ENCODE measurements at regions not wholly inside any gene's neighbourhood (a gene's known extent, or its start where the extent isn't known, plus 50 kb on each side); places are given as distances from the start of the nearest gene placed in this dataset.

- Mint-ChIP-seq H3K4me3 (no peak overlapping the region), H3K4me1 (peaks cover 0 to 5% (median 0%) of the 10 kb centered on the region in 4 donors), H3K36me3 (peaks cover 5% of the 10 kb centered on the region), H3K27ac (no peak overlapping the region), H3K9me3 (peaks cover 2 to 24% (median 7%) of the 10 kb centered on the region in 7 donors), H3K27me3 (peaks cover 11% of the 10 kb centered on the region)
- ATAC-seq (ENCODE audit: low read depth in 2 of 2) (no peak), DNase-seq (no peak)
- H3K27me3 ChIP-seq (ENCODE audit: control insufficient read depth, insufficient read depth, low read length) = no peaks in the 10 kb centered on the region
- no peak overlapping the region for H3K4me3 ChIP-seq (ENCODE audit: low read depth, low read length)
- H3K27ac ChIP-seq (ENCODE audit: insufficient read depth, low read length, poor library complexity, severe bottlenecking) = no peak overlapping the region
- no peaks in the 10 kb centered on the region for H3K36me3 ChIP-seq (ENCODE audit: control insufficient read depth, insufficient read depth, low read length)
- H3K4me1 ChIP-seq (ENCODE audit: control insufficient read depth, insufficient read depth, low read length, poor library complexity, severe bottlenecking) = no peaks in the 10 kb centered on the region
- H3K9me3 ChIP-seq (ENCODE audit: control insufficient read depth in 2 of 2, low read length in 2 of 2) = peaks cover 11 to 15% of the 10 kb centered on the region in 2 experiments
Observed at GRCh38 chr6:156616495-156616894, 160.7 kb upstream of the ARID1B start.

- Mint-ChIP-seq H3K4me3 (no peak overlapping the region), H3K9me3 (peaks cover 2 to 29% (median 12%) of the 10 kb centered on the region in 7 donors), H3K27me3 (peaks cover 6% of the 10 kb centered on the region), H3K36me3 (peaks cover 5% of the 10 kb centered on the region), H3K27ac (no peak overlapping the region), H3K4me1 (peaks cover 0 to 5% (median 0%) of the 10 kb centered on the region in 4 donors)
- no peak overlapping the region for H3K4me3 ChIP-seq (ENCODE audit: low read depth, low read length)
- H3K4me1 ChIP-seq (ENCODE audit: control insufficient read depth, insufficient read depth, low read length, poor library complexity, severe bottlenecking) = no peaks in the 10 kb centered on the region
- no peak for ATAC-seq (ENCODE audit: low read depth in 2 of 2)
- no peaks in the 10 kb centered on the region for H3K27me3 ChIP-seq (ENCODE audit: control insufficient read depth, insufficient read depth, low read length)
- DNase-seq = no peak
- no peaks in the 10 kb centered on the region for H3K36me3 ChIP-seq (ENCODE audit: control insufficient read depth, insufficient read depth, low read length)
- H3K27ac ChIP-seq (ENCODE audit: insufficient read depth, low read length, poor library complexity, severe bottlenecking) = no peak overlapping the region
- peaks cover 15 to 17% of the 10 kb centered on the region in 2 experiments for H3K9me3 ChIP-seq (ENCODE audit: control insufficient read depth in 2 of 2, low read length in 2 of 2)
Observed at GRCh38 chr6:156613996-156614395, 163.2 kb upstream of the ARID1B start.

GRCh38 chr6:156612361-156612760 is 164.8 kb upstream of the ARID1B start:
- peaks cover 6% of the 10 kb centered on the region for H3K27me3 Mint-ChIP-seq

GRCh38 chr6:156602066-156602385 is 175.2 kb upstream of the ARID1B start:
- H3K27me3 ChIP-seq (ENCODE audit: control insufficient read depth, insufficient read depth, low read length) = peaks cover 4% of the 10 kb centered on the region
- no peak overlapping the region for H3K27ac ChIP-seq (ENCODE audit: insufficient read depth, low read length, poor library complexity, severe bottlenecking)
- DNase-seq (no peak), ATAC-seq (ENCODE audit: low read depth in 2 of 2) (no peak)
- H3K4me3 ChIP-seq (ENCODE audit: low read depth, low read length) = no peak overlapping the region
- Mint-ChIP-seq H3K9me3 (peaks cover 0 to 11% (median 0%) of the 10 kb centered on the region in 7 donors), H3K4me1 (peaks cover 0 to 2% (median 0%) of the 10 kb centered on the region in 4 donors), H3K36me3 (peaks cover 3% of the 10 kb centered on the region), H3K4me3 (no peak overlapping the region), H3K27me3 (peaks cover 4% of the 10 kb centered on the region), H3K27ac (no peak overlapping the region)
- H3K9me3 ChIP-seq (ENCODE audit: control insufficient read depth in 2 of 2, low read length in 2 of 2) = no peaks in the 10 kb centered on the region
- H3K4me1 ChIP-seq (ENCODE audit: control insufficient read depth, insufficient read depth, low read length, poor library complexity, severe bottlenecking) = no peaks in the 10 kb centered on the region
- no peaks in the 10 kb centered on the region for H3K36me3 ChIP-seq (ENCODE audit: control insufficient read depth, insufficient read depth, low read length)

More at GRCh38 chr6:156612361-156612760, 164.8 kb upstream of the ARID1B start:
- Mint-ChIP-seq H3K27ac (no peak overlapping the region), H3K4me3 (no peak overlapping the region), H3K4me1 (peaks cover 0 to 5% (median 0%) of the 10 kb centered on the region in 4 donors), H3K36me3 (peaks cover 5% of the 10 kb centered on the region), H3K9me3 (peaks cover 2 to 36% (median 12%) of the 10 kb centered on the region in 7 donors)
- H3K4me1 ChIP-seq (ENCODE audit: control insufficient read depth, insufficient read depth, low read length, poor library complexity, severe bottlenecking) = no peaks in the 10 kb centered on the region
- DNase-seq (no peak), ATAC-seq (ENCODE audit: low read depth in 2 of 2) (no peak)
- no peak overlapping the region for H3K27ac ChIP-seq (ENCODE audit: insufficient read depth, low read length, poor library complexity, severe bottlenecking)
- H3K9me3 ChIP-seq (ENCODE audit: control insufficient read depth in 2 of 2, low read length in 2 of 2) = peaks cover 15 to 17% of the 10 kb centered on the region in 2 experiments
- no peaks in the 10 kb centered on the region for H3K36me3 ChIP-seq (ENCODE audit: control insufficient read depth, insufficient read depth, low read length)
- H3K4me3 ChIP-seq (ENCODE audit: low read depth, low read length) = no peak overlapping the region
- no peaks in the 10 kb centered on the region for H3K27me3 ChIP-seq (ENCODE audit: control insufficient read depth, insufficient read depth, low read length)

GRCh38 chr6:156601152-156602065 is 175.8 kb upstream of the ARID1B start:
- no peak for ATAC-seq (ENCODE audit: low read depth in 2 of 2)
- H3K36me3 Mint-ChIP-seq = peaks cover 3% of the 10 kb centered on the region

GRCh38 chr6:156600678-156601077 is 176.5 kb upstream of the ARID1B start:
- H3K9me3 Mint-ChIP-seq = peaks cover 0 to 11% (median 0%) of the 10 kb centered on the region in 7 donors
- DNase-seq (no peak), ATAC-seq (ENCODE audit: low read depth in 2 of 2) (no peak)
- H3K4me1 Mint-ChIP-seq = peaks cover 0 to 2% (median 0%) of the 10 kb centered on the region in 4 donors
- peaks cover 4% of the 10 kb centered on the region for H3K27me3 ChIP-seq (ENCODE audit: control insufficient read depth, insufficient read depth, low read length)
- H3K27ac ChIP-seq (ENCODE audit: insufficient read depth, low read length, poor library complexity, severe bottlenecking) = no peak overlapping the region
- H3K27ac Mint-ChIP-seq = no peak overlapping the region
- no peak overlapping the region for H3K4me3 Mint-ChIP-seq
- H3K4me3 ChIP-seq (ENCODE audit: low read depth, low read length) = no peak overlapping the region
- no peaks in the 10 kb centered on the region for H3K9me3 ChIP-seq (ENCODE audit: control insufficient read depth in 2 of 2, low read length in 2 of 2)
- no peaks in the 10 kb centered on the region for H3K36me3 ChIP-seq (ENCODE audit: control insufficient read depth, insufficient read depth, low read length)
- no peaks in the 10 kb centered on the region for H3K36me3 Mint-ChIP-seq
- H3K4me1 ChIP-seq (ENCODE audit: control insufficient read depth, insufficient read depth, low read length, poor library complexity, severe bottlenecking) = no peaks in the 10 kb centered on the region
- H3K27me3 Mint-ChIP-seq = peaks cover 4% of the 10 kb centered on the region

More at GRCh38 chr6:156601152-156602065, 175.8 kb upstream of the ARID1B start:
- Histone ChIP-seq H3K27me3 (ENCODE audit: control insufficient read depth, insufficient read depth, low read length) (peaks cover 4% of the 10 kb centered on the region), H3K36me3 (ENCODE audit: control insufficient read depth, insufficient read depth, low read length) (no peaks in the 10 kb centered on the region), H3K27ac (ENCODE audit: insufficient read depth, low read length, poor library complexity, severe bottlenecking) (no peak overlapping the region), H3K4me1 (ENCODE audit: control insufficient read depth, insufficient read depth, low read length, poor library complexity, severe bottlenecking) (no peaks in the 10 kb centered on the region), H3K9me3 (ENCODE audit: control insufficient read depth in 2 of 2, low read length in 2 of 2) (no peaks in the 10 kb centered on the region), H3K4me3 (ENCODE audit: low read depth, low read length) (no peak overlapping the region)
- peaks cover 0 to 2% (median 0%) of the 10 kb centered on the region in 4 donors for H3K4me1 Mint-ChIP-seq
- H3K9me3 Mint-ChIP-seq = peaks cover 0 to 11% (median 0%) of the 10 kb centered on the region in 7 donors
- H3K4me3 Mint-ChIP-seq = no peak overlapping the region
- no peak for DNase-seq
- H3K27ac Mint-ChIP-seq = peak overlapping the region in 1 of 3 donors; percentile 20
- H3K27me3 Mint-ChIP-seq = peaks cover 4% of the 10 kb centered on the region

GRCh38 chr6:156599978-156600590 is 177.1 kb upstream of the ARID1B start:
- H3K27me3 Mint-ChIP-seq = peaks cover 4% of the 10 kb centered on the region
- Histone ChIP-seq H3K4me1 (ENCODE audit: control insufficient read depth, insufficient read depth, low read length, poor library complexity, severe bottlenecking) (no peaks in the 10 kb centered on the region), H3K27me3 (ENCODE audit: control insufficient read depth, insufficient read depth, low read length) (peaks cover 4% of the 10 kb centered on the region), H3K4me3 (ENCODE audit: low read depth, low read length) (no peak overlapping the region), H3K9me3 (ENCODE audit: control insufficient read depth in 2 of 2, low read length in 2 of 2) (no peaks in the 10 kb centered on the region), H3K27ac (ENCODE audit: insufficient read depth, low read length, poor library complexity, severe bottlenecking) (no peak overlapping the region), H3K36me3 (ENCODE audit: control insufficient read depth, insufficient read depth, low read length) (no peaks in the 10 kb centered on the region)
- H3K9me3 Mint-ChIP-seq = peaks cover 0 to 11% (median 0%) of the 10 kb centered on the region in 7 donors
- ATAC-seq (ENCODE audit: low read depth in 2 of 2) = no peak
- no peaks in the 10 kb centered on the region for H3K36me3 Mint-ChIP-seq
- peak overlapping the region in 1 of 3 donors; percentile 2 for H3K27ac Mint-ChIP-seq
- DNase-seq = no peak
- H3K4me1 Mint-ChIP-seq = peaks cover 0 to 2% (median 0%) of the 10 kb centered on the region in 4 donors
- H3K4me3 Mint-ChIP-seq = no peak overlapping the region

All from CD4-positive, CD25-positive, alpha-beta regulatory T cell (primary cell).